ENCODE measurements at regions not wholly inside any gene's neighbourhood (a gene's known extent, or its start where the extent isn't known, plus 50 kb on each side); places are given as distances from the start of the nearest gene placed in this dataset.

GRCh38 chr16:86637744-86638143 is 59.4 kb downstream of the FOXL1 start:
- POLR2A ChIA-PET: no interaction called here
- TF ChIP-seq CTCF (IDR thresholded peaks at IDR 0.05): no peak
- CTCF ChIA-PET: no interaction called here
- Mint-ChIP-seq H3K36me3 (ENCODE audit: low read depth) (no peaks in the 10 kb centered on the region), H3K27ac (no peak overlapping the region), H3K9me3 (no peaks in the 10 kb centered on the region), H3K4me3 (no peak overlapping the region), H3K4me1 (no peaks in the 10 kb centered on the region), H3K27me3 (peaks cover 10% of the 10 kb centered on the region)
- ATAC-seq (ENCODE audit: low read depth) (no peak), DNase-seq (no peak)
- intact Hi-C loops (cut with micrococcal nuclease): no loop called here

- intact Hi-C loops (cut with micrococcal nuclease): no loop called here
- Mint-ChIP-seq H3K4me3 (no peak overlapping the region), H3K4me1 (no peaks in the 10 kb centered on the region), H3K36me3 (ENCODE audit: low read depth) (no peaks in the 10 kb centered on the region), H3K27me3 (peaks cover 5% of the 10 kb centered on the region), H3K27ac (no peak overlapping the region), H3K9me3 (no peaks in the 10 kb centered on the region)
- no peak for DNase-seq
- ChIA-PET POLR2A (no interaction called here), CTCF (no interaction called here)
- TF ChIP-seq CTCF (IDR thresholded peaks at IDR 0.05): no peak
- no peak for ATAC-seq (ENCODE audit: low read depth)
Observed at GRCh38 chr16:86638642-86639041, 60.3 kb downstream of the FOXL1 start.

DNA sequence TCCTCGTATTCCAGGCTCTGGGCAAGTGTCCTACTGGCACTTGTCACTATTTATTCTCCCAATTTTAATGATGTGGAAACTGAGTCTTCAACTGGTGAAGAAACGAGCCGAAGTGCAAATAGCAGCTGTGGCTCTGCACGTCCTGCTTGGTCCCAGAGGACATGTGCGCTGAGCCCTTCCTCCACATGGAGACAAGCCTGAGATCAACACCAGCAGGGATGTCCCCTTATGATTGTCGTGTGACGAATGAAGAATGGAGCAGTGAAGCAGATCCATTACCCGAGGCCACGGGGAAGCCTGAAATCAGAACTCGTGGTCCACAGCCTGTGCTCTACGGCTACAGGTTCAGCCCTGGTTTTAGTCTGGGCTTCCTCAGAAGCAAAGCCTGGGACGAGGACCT is 61.0 kb downstream of the FOXL1 start:
- Mint-ChIP-seq H3K36me3 (ENCODE audit: low read depth) (no peaks in the 10 kb centered on the region), H3K9me3 (no peaks in the 10 kb centered on the region), H3K4me3 (no peak overlapping the region), H3K4me1 (no peaks in the 10 kb centered on the region), H3K27ac (no peak overlapping the region), H3K27me3 (peaks cover 5% of the 10 kb centered on the region)
- no peak for TF ChIP-seq CTCF (IDR thresholded peaks at IDR 0.05)
- intact Hi-C loops (cut with micrococcal nuclease): no loop called here
- CTCF ChIA-PET: no interaction called here
- no peak for ATAC-seq (ENCODE audit: low read depth)
- POLR2A ChIA-PET: no interaction called here
- no peak for DNase-seq

DNA sequence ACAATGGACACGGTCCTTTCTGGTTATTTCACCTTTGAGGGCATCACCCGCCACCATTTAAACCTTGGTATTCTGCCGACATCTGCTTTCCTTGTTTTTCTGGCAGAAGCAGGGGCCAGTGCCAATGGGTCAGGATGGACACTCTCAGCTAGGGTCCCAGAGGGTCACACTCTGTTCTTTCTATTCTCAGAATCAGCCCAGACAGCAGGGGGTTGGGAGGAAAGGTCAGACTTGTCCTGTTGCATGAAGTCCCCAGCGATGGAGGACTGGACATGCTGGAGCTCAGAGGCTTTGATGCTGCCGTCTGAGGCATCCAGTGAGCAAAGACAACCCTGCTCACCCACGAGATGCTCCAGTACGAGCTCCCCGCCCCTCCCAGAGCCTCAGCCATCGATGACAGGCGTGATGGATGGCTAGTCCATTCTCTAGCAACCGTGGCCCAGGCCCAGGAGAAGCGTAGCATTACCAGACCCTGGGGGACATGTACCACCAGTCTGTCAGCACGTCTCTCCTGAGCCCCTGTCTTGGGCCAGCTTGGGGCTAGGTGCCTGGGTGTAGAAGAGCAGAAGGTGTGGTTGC is 62.0 kb downstream of the FOXL1 start:
- no peaks in the 10 kb centered on the region for H3K4me1 Mint-ChIP-seq
- no peak overlapping the region for H3K4me3 Mint-ChIP-seq
- ChIA-PET CTCF (no interaction called here), POLR2A (no interaction called here)
- no peak for TF ChIP-seq CTCF (IDR thresholded peaks at IDR 0.05)
- intact Hi-C loops (cut with micrococcal nuclease): no loop called here
- no peaks in the 10 kb centered on the region for H3K36me3 Mint-ChIP-seq (ENCODE audit: low read depth)
- ATAC-seq (ENCODE audit: low read depth) (no peak), DNase-seq (no peak)
- no peak overlapping the region for H3K27ac Mint-ChIP-seq
- H3K27me3 Mint-ChIP-seq: peaks cover 5% of the 10 kb centered on the region
- H3K9me3 Mint-ChIP-seq: no peaks in the 10 kb centered on the region

- intact Hi-C loops (cut with micrococcal nuclease): no loop called here
- TF ChIP-seq CTCF (IDR thresholded peaks at IDR 0.05): no peak
- CTCF ChIA-PET: no interaction called here
- H3K36me3 Mint-ChIP-seq (ENCODE audit: low read depth): no peaks in the 10 kb centered on the region
- ATAC-seq (ENCODE audit: low read depth) (no peak), DNase-seq (no peak)
- no peaks in the 10 kb centered on the region for H3K4me1 Mint-ChIP-seq
- peaks cover 5% of the 10 kb centered on the region for H3K27me3 Mint-ChIP-seq
- POLR2A ChIA-PET: no interaction called here
- no peak overlapping the region for H3K4me3 Mint-ChIP-seq
- H3K27ac Mint-ChIP-seq: no peak overlapping the region
- H3K9me3 Mint-ChIP-seq: peaks cover 2% of the 10 kb centered on the region
Observed at GRCh38 chr16:86642087-86642486, 63.7 kb downstream of the FOXL1 start.

Data from activated B cell treated with CpG ODN at 0.5 μM for 24 hours (primary cell).